ENCODE measurements at regions not wholly inside any gene's neighbourhood (a gene's known extent, or its start where the extent isn't known, plus 50 kb on each side); places are given as distances from the start of the nearest gene placed in this dataset.

GRCh38 chr15:27662892-27663291 lies 436.2 kb downstream of the OCA2 start:
- TF ChIP-seq, protein P1, sequence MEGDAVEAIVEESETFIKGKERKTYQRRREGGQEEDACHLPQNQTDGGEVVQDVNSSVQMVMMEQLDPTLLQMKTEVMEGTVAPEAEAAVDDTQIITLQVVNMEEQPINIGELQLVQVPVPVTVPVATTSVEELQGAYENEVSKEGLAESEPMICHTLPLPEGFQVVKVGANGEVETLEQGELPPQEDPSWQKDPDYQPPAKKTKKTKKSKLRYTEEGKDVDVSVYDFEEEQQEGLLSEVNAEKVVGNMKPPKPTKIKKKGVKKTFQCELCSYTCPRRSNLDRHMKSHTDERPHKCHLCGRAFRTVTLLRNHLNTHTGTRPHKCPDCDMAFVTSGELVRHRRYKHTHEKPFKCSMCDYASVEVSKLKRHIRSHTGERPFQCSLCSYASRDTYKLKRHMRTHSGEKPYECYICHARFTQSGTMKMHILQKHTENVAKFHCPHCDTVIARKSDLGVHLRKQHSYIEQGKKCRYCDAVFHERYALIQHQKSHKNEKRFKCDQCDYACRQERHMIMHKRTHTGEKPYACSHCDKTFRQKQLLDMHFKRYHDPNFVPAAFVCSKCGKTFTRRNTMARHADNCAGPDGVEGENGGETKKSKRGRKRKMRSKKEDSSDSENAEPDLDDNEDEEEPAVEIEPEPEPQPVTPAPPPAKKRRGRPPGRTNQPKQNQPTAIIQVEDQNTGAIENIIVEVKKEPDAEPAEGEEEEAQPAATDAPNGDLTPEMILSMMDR (IDR thresholded peaks at IDR 0.05; ENCODE audit: low read length) = no peak
- TF ChIP-seq EZH2 (IDR thresholded peaks at IDR 0.05; ENCODE audit: borderline replicate concordance, low read length) = no peak
